GM19468 (cell line): ENCODE measurements at regions not wholly inside any gene's neighbourhood (a gene's known extent, or its start where the extent isn't known, plus 50 kb on each side); places are given as distances from the start of the nearest gene placed in this dataset.

Source experiments
- ATAC-seq: cut with Tn5 transposase; IDR thresholded peaks from one replicate; pipeline ENCODE4 v1.9.1; 2021; ENCODE audit warnings: mild to moderate bottlenecking, moderate library complexity, moderate number of reproducible peaks; ENCODE audit not compliant: unreplicated experiment; ENCODE audit errors: extremely low read depth

GRCh38 chr3:117277816-117278215 lies 568.2 kb downstream of the TUSC7 start:
- ATAC-seq, result no peak

GRCh38 chr3:117278424-117279190 lies 569.0 kb downstream of the TUSC7 start:
- peak; percentile 91 for ATAC-seq

- no peak for ATAC-seq
Measured at GRCh38 chr3:117281371-117281770, 571.8 kb downstream of the TUSC7 start.

GRCh38 chr3:117282566-117282965 lies 573.0 kb downstream of the TUSC7 start:
- ATAC-seq, result no peak

GRCh38 chr3:117285737-117286136 lies 576.2 kb downstream of the TUSC7 start:
- ATAC-seq, result no peak

- no peak for ATAC-seq
Measured at GRCh38 chr3:117286488-117286887, 576.9 kb downstream of the TUSC7 start.

- ATAC-seq, result no peak
Measured at GRCh38 chr3:117287602-117288001, 578.0 kb downstream of the TUSC7 start.

- no peak for ATAC-seq
Measured at GRCh38 chr3:117291476-117291875, 581.9 kb downstream of the TUSC7 start.

GRCh38 chr3:117297065-117297464 lies 587.5 kb downstream of the TUSC7 start:
- no peak for ATAC-seq

GRCh38 chr3:117297541-117297940 lies 588.0 kb downstream of the TUSC7 start:
- ATAC-seq, result no peak

- no peak for ATAC-seq
Measured at GRCh38 chr3:117298273-117298672, 588.7 kb downstream of the TUSC7 start.

GRCh38 chr3:117302428-117302827 lies 592.8 kb downstream of the TUSC7 start:
- ATAC-seq, result no peak

- no peak for ATAC-seq
Measured at GRCh38 chr3:117303443-117303842, 593.9 kb downstream of the TUSC7 start.

- no peak for ATAC-seq
Measured at GRCh38 chr3:117304681-117305080, 595.1 kb downstream of the TUSC7 start.

GRCh38 chr3:117305681-117306080 lies 596.1 kb downstream of the TUSC7 start:
- ATAC-seq, result no peak

- ATAC-seq, result no peak
Measured at GRCh38 chr3:117306299-117306698, 596.7 kb downstream of the TUSC7 start.

- ATAC-seq, result no peak
Measured at GRCh38 chr3:117308353-117308752, 598.8 kb downstream of the TUSC7 start.

GRCh38 chr3:117308756-117309155 lies 599.2 kb downstream of the TUSC7 start:
- ATAC-seq, result no peak

GRCh38 chr3:117310536-117310935 lies 601.0 kb downstream of the TUSC7 start:
- ATAC-seq, result no peak

- no peak for ATAC-seq
Measured at GRCh38 chr3:117314441-117315150, 605.0 kb downstream of the TUSC7 start.

- ATAC-seq, result no peak
Measured at GRCh38 chr3:117322866-117323265, 613.3 kb downstream of the TUSC7 start.

- no peak for ATAC-seq
Measured at GRCh38 chr3:117346901-117347300, 637.3 kb downstream of the TUSC7 start.
